ENCODE measurements at regions not wholly inside any gene's neighbourhood (a gene's known extent, or its start where the extent isn't known, plus 50 kb on each side); places are given as distances from the start of the nearest gene placed in this dataset.

GRCh38 chr5:103498800-103499551 is 63.6 kb downstream of the NUDT12 start:
- DNase-seq, result no peak

- DNase-seq, result no peak
Measured at GRCh38 chr5:103498211-103498610, 64.4 kb downstream of the NUDT12 start.

DNA sequence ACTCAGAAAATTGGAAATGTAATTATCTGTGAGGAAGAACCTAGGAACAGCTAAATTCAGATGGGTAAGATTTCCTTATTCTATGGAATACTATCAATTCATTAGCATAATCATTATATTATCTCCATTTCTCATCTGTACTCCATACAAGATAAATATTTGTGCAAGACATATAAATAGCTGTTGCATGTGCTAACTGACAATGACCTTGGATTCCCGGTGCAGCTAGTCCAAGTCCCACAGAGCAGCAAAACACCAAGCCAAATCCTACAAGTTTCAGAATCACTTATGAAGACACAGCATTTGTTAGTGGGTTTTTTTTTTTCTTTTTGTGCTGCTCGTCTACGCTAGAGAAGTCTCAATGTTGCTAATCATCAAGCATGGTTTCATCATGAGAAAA is 64.8 kb downstream of the NUDT12 start:
- no peak for DNase-seq

GRCh38 chr5:103490030-103490739 is 72.4 kb downstream of the NUDT12 start:
- DNase-seq, result no peak

- DNase-seq, result no peak
Measured at GRCh38 chr5:103489307-103489706, 73.3 kb downstream of the NUDT12 start.

DNA sequence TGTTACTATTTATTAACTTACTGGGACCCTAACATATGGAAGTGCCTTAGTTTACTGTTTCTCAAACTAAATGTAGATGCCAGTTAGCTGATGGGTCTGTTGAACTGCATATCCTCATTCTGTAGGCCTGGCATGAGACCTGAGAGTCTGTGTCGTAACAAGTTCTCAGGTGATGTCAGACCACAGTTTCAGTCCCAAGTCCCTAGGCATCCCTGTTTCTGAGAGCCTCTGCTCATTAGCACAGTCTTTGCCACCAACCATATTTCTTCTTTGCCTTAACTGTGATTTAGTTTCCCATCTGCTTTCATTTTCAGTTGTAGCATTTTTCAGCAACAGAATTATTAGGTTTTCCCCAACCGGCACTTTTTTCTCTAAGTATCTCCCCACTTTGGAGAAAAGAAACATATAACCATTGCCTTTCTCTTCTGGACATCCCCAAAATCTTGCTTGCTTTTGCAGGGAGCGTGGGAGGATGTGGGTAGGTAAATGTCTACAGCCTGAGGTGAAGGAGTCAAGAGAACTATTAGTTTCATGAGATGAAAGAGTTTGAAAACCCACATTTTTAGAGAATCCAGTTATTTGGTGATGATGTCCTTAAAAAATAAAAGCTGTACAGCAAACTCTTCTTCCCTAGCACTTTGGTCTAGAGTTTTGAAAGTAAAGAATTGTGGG is 74.6 kb downstream of the NUDT12 start:
- DNase-seq, result no peak

- DNase-seq, result no peak
Measured at GRCh38 chr5:103487218-103487617, 75.4 kb downstream of the NUDT12 start.

- DNase-seq, result no peak
Measured at GRCh38 chr5:103486739-103487138, 75.8 kb downstream of the NUDT12 start.

- DNase-seq, result no peak
Measured at GRCh38 chr5:103480246-103480645, 82.3 kb downstream of the NUDT12 start.

GRCh38 chr5:103477678-103478077 is 84.9 kb downstream of the NUDT12 start:
- DNase-seq, result no peak

- DNase-seq, result no peak
Measured at GRCh38 chr5:103476811-103477210, 85.8 kb downstream of the NUDT12 start.

GRCh38 chr5:103475629-103476240 is 86.9 kb downstream of the NUDT12 start:
- DNase-seq, result peak; percentile 21 to 74 (median 56)

GRCh38 chr5:103474677-103475076 is 87.9 kb downstream of the NUDT12 start:
- no peak for DNase-seq

- no peak for DNase-seq
Measured at GRCh38 chr5:103473725-103474124, 88.9 kb downstream of the NUDT12 start.

- DNase-seq, result peak in 1 of 4 experiments; percentile 7
Measured at GRCh38 chr5:103472830-103473229, 89.8 kb downstream of the NUDT12 start.

GRCh38 chr5:103472265-103472664 is 90.3 kb downstream of the NUDT12 start:
- no peak for DNase-seq

DNA sequence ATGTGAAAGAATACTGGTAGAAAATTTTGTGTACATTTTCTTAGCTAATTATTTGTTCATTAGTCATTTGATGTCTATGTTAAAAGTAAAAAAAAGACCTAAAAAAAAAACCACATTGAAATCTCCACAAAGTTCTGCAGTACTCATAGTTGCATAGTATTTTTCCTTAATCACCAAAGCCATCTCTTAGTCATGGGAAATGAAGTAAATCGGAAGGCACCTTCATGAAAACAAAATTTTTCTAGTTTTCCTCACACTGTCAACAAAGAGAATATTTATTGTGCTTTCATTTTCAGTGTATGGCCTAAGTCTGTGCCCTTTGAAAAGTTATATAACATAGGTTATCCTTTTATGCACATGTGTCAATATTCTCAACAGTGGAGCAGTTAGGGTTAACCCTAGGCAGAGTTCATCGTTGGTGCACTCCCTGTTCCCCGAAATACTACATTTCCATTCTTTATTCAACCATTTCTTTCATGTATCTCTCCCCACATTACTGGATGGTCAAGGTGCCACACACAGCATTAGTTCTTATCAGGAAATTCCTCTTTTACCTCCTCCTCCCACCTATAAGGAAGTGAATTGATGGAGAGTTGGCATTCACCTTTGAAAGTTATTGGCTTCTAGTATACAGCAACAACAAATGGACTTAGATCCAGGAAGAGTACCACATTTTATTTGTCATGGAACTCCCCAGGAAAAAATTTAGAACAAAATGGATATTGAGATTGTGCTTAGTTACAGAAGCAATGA is 93.1 kb downstream of the NUDT12 start:
- DNase-seq, result no peak

- DNase-seq, result no peak
Measured at GRCh38 chr5:103467831-103468230, 94.8 kb downstream of the NUDT12 start.

- no peak for DNase-seq
Measured at GRCh38 chr5:103466495-103466894, 96.1 kb downstream of the NUDT12 start.

- DNase-seq, result no peak
Measured at GRCh38 chr5:103465891-103466290, 96.7 kb downstream of the NUDT12 start.

DNA sequence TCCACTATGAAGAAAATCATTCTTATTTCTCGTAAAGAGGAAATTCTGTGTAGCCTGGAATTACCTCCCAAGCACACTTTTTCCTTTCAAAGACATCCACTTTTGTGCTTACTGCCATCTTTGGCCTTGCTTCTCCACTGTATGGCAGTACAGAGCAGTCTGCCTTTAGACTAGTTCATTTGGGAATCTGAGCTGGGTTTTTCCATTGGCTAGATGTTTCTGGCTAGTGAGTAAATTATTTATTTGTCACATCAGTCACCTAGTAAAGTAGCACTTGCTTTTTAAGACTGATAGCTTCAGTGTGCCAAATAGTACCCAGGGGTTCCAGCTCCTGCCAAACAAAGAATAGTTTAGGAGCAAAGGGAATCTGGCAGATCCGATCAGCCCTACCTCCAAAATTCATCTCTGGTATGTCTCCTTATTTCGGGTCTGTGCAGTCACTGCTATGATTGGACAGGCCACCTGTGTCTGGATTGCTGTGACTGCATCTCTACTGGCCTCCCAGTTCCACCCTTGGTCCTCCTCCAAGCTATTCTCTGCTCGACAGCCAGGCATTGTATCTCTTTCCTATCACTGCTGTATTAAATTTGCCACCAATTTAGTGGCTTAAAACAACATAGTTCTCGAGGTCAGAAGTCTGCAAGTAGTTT is 97.6 kb downstream of the NUDT12 start:
- DNase-seq, result no peak

- no peak for DNase-seq
Measured at GRCh38 chr5:103463261-103463660, 99.3 kb downstream of the NUDT12 start.
